SH-SY5Y (cell line): ENCODE measurements at regions not wholly inside any gene's neighbourhood (a gene's known extent, or its start where the extent isn't known, plus 50 kb on each side); places are given as distances from the start of the nearest gene placed in this dataset.

Experiments used
- GATA2 ChIP-seq: IDR thresholded peaks from 2 replicates; pipeline ENCODE4 v1.6.1; 2011; ENCODE audit warnings: mild to moderate bottlenecking, low read depth, low read length
- GATA3 ChIP-seq: IDR thresholded peaks from 2 replicates; pipeline ENCODE4 v1.6.1; 2011; ENCODE audit warnings: low read depth, mild to moderate bottlenecking, low read length, moderate library complexity

DNA sequence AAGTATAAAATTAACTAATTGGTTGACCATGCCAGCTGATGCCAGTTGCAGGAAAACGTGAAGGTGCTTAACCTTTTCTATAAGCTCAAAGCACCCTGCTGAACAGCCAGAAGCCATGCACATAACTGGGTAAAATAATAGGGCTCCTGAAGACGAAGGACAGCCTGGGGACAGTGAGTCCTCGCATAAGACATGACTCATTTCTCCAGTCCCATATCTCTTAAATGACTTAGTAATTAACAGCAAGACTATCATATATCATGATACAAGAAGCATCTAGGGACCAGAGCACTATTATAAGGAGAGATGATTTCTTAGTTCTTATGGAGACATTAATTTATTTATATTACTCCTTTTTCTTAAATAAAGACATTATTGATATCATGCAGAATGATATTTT, 100.5 kb upstream of the DOK6 start:
- TF ChIP-seq GATA2: no peak
- TF ChIP-seq GATA3: no peak
